GM23338 (cell line): ENCODE measurements at regions not wholly inside any gene's neighbourhood (a gene's known extent, or its start where the extent isn't known, plus 50 kb on each side); places are given as distances from the start of the nearest gene placed in this dataset.

ENCODE experiments used
- ATAC-seq: fragments of 200-7000 bp; cut with Tn5 transposase; 3 replicates; pipeline ENCODE4 v1.9.1; 2020
- DNase-seq: peaks from one replicate; pipeline ENCODE4 v3.0.0-alpha.2; 2015; ENCODE audit warnings: low spot score
- H2AFZ ChIP-seq: fragments of 200-600 bp; sonication (generic); 2 replicates; pipeline ENCODE4 v1.8.0; 2016; ENCODE audit warnings: antibody characterized with exemption, mild to moderate bottlenecking, moderate library complexity
- H3F3A ChIP-seq: fragments of 200-600 bp; sonication (generic); replicated peaks from 2 replicates; pipeline ENCODE4 v1.8.0; 2017; ENCODE audit warnings: antibody characterized with exemption, mixed run types, low read depth
- H3K27ac ChIP-seq: fragments of 200-600 bp; sonication (generic); 2 replicates; pipeline ENCODE4 v1.6.1; 2016; ENCODE audit warnings: low read depth
- H3K27me3 ChIP-seq: fragments of 200-600 bp; sonication (generic); 2 replicates; pipeline ENCODE4 v1.8.0; 2016; ENCODE audit warnings: mild to moderate bottlenecking, mixed run types, moderate library complexity; ENCODE audit not compliant: insufficient read depth
- H3K36me3 ChIP-seq: fragments of 200-600 bp; sonication (generic); 2 replicates; pipeline ENCODE4 v1.8.0; 2016; ENCODE audit warnings: mild to moderate bottlenecking; ENCODE audit not compliant: insufficient read depth
- H3K4me1 ChIP-seq: fragments of 200-600 bp; sonication (generic); 2 replicates; pipeline ENCODE4 v1.8.0; 2016; ENCODE audit warnings: mild to moderate bottlenecking, moderate library complexity; ENCODE audit not compliant: insufficient read depth
- H3K4me2 ChIP-seq: fragments of 200-600 bp; sonication (generic); 2 replicates; pipeline ENCODE4 v1.7.1; 2017; ENCODE audit warnings: mixed run types
- H3K4me3 ChIP-seq: fragments of 200-600 bp; sonication (generic); 2 replicates; pipeline ENCODE4 v1.6.1; 2016; ENCODE audit warnings: mixed run types
- H3K79me2 ChIP-seq: fragments of 200-600 bp; sonication (generic); replicated peaks from 2 replicates; pipeline ENCODE4 v1.8.0; 2017; ENCODE audit warnings: mild to moderate bottlenecking; ENCODE audit not compliant: insufficient read depth
- H3K9me2 ChIP-seq: fragments of 200-600 bp; sonication (generic); 2 replicates; pipeline ENCODE4 v1.8.0; 2017; ENCODE audit not compliant: insufficient read depth
- H4K20me1 ChIP-seq: fragments of 200-600 bp; sonication (generic); replicated peaks from 2 replicates; pipeline ENCODE4 v1.8.0; 2017; ENCODE audit warnings: mild to moderate bottlenecking; ENCODE audit not compliant: insufficient read depth
- H3K27ac Mint-ChIP-seq: 2 replicates; pipeline ENCODE4 v1.8.0; 2020; ENCODE audit warnings: inconsistent platforms, mild to moderate bottlenecking, moderate library complexity, mixed read lengths
- H3K27me3 Mint-ChIP-seq: 3 replicates; pipeline ENCODE4 v1.8.0; 2022; ENCODE audit warnings: low read depth, mild to moderate bottlenecking, moderate library complexity, mixed read lengths, inconsistent platforms; ENCODE audit not compliant: insufficient read depth, poor library complexity
- H3K36me3 Mint-ChIP-seq: 3 replicates; pipeline ENCODE4 v1.8.0; 2021; ENCODE audit warnings: low read depth, mild to moderate bottlenecking, inconsistent platforms, moderate library complexity, mixed read lengths
- H3K4me1 Mint-ChIP-seq: 3 replicates; pipeline ENCODE4 v1.8.0; 2020; ENCODE audit warnings: mild to moderate bottlenecking, inconsistent platforms, mixed read lengths
- H3K4me3 Mint-ChIP-seq: 3 replicates; pipeline ENCODE4 v1.8.0; 2021; ENCODE audit warnings: moderate library complexity, mild to moderate bottlenecking, inconsistent platforms, mixed read lengths
- H3K9me3 Mint-ChIP-seq: 3 replicates; pipeline ENCODE4 v1.8.0; 2020; ENCODE audit warnings: moderate library complexity, mild to moderate bottlenecking, inconsistent platforms, mixed read lengths
- EZH2 ChIP-seq: fragments of 200-600 bp; sonication (generic); IDR thresholded peaks from one replicate; pipeline ENCODE4 v1.8.0; 2017; ENCODE audit warnings: antibody characterized with exemption, mild to moderate bottlenecking, low read depth; ENCODE audit not compliant: unreplicated experiment
- EZH2phosphoT487 ChIP-seq: fragments of 200-600 bp; sonication (generic); IDR thresholded peaks from one replicate; pipeline ENCODE4 v1.8.1; 2018; ENCODE audit warnings: antibody characterized with exemption; ENCODE audit not compliant: unreplicated experiment
- JUNB ChIP-seq: IDR thresholded peaks from one replicate; pipeline ENCODE4 v1.6.1; 2016; ENCODE audit warnings: antibody characterized with exemption; ENCODE audit not compliant: unreplicated experiment
- NANOG ChIP-seq: IDR thresholded peaks from 2 replicates; pipeline ENCODE4 v1.6.1; 2016; ENCODE audit warnings: antibody characterized with exemption, borderline replicate concordance
- POLR2AphosphoS5 ChIP-seq: IDR thresholded peaks from 2 replicates; pipeline ENCODE4 v1.6.1; 2016; ENCODE audit warnings: antibody characterized with exemption, low read depth
- ZNF114 ChIP-seq: fragments of 250-450 bp; sonication (Bioruptor Pico); IDR thresholded peaks from 2 replicates; pipeline ENCODE4 v1.5.0; 2020; ENCODE audit warnings: mild to moderate bottlenecking, moderate library complexity
- ZNF331 ChIP-seq: fragments of 250-450 bp; sonication (Bioruptor Pico); IDR thresholded peaks from 2 replicates; pipeline ENCODE4 v1.5.0; 2020; ENCODE audit warnings: low read depth, mild to moderate bottlenecking, moderate library complexity
- TF ChIP-seq, protein P1 (sequence below): fragments of 250-450 bp; sonication (Bioruptor Pico); IDR thresholded peaks from 2 replicates; pipeline ENCODE4 v1.5.0; 2020; ENCODE audit warnings: mild to moderate bottlenecking, moderate library complexity
- TF ChIP-seq, protein P2 (sequence below), 2 experiments: fragments of 200-600 bp in 1 of 2; sonication (generic) in 1 of 2; conservative IDR thresholded peaks; 2 replicates each; pipeline versions ENCODE4 v1.5.1 to v1.6.1; 2016 to 2017; ENCODE audit warnings: antibody characterized with exemption in 2 of 2, low read depth in 2 of 2, mild to moderate bottlenecking in 2 of 2, moderate library complexity in 1 of 2

DNA sequence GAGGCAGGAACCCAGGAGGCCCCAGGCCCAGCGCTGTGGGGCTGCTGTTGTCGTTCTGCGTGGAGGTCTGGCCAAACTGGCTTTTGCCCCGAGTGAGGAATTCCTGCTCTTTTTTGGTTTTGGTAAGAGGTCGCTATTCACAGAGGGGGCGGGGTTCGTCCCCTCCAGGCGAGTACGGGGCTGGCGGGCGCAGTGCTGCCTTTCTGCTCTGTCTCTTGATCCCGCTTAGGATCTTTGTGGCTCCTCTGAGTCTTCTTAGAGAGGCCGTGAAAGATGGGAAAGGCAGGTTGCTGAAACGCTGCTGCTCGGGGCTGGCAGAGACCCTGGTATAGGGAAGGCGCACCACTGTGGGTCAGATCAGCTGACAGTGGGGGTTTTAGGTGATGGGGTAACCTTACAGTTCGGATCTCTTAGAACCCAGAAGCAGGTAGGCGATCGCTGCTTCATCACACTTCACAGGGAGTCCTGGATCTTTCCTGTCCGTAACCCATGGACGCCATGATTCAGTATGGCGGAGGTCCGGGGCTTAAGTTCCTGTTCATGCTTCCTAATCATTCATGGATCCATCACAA lies 136.7 kb downstream of the KIF20B start (continued):
- TF ChIP-seq, protein P1, sequence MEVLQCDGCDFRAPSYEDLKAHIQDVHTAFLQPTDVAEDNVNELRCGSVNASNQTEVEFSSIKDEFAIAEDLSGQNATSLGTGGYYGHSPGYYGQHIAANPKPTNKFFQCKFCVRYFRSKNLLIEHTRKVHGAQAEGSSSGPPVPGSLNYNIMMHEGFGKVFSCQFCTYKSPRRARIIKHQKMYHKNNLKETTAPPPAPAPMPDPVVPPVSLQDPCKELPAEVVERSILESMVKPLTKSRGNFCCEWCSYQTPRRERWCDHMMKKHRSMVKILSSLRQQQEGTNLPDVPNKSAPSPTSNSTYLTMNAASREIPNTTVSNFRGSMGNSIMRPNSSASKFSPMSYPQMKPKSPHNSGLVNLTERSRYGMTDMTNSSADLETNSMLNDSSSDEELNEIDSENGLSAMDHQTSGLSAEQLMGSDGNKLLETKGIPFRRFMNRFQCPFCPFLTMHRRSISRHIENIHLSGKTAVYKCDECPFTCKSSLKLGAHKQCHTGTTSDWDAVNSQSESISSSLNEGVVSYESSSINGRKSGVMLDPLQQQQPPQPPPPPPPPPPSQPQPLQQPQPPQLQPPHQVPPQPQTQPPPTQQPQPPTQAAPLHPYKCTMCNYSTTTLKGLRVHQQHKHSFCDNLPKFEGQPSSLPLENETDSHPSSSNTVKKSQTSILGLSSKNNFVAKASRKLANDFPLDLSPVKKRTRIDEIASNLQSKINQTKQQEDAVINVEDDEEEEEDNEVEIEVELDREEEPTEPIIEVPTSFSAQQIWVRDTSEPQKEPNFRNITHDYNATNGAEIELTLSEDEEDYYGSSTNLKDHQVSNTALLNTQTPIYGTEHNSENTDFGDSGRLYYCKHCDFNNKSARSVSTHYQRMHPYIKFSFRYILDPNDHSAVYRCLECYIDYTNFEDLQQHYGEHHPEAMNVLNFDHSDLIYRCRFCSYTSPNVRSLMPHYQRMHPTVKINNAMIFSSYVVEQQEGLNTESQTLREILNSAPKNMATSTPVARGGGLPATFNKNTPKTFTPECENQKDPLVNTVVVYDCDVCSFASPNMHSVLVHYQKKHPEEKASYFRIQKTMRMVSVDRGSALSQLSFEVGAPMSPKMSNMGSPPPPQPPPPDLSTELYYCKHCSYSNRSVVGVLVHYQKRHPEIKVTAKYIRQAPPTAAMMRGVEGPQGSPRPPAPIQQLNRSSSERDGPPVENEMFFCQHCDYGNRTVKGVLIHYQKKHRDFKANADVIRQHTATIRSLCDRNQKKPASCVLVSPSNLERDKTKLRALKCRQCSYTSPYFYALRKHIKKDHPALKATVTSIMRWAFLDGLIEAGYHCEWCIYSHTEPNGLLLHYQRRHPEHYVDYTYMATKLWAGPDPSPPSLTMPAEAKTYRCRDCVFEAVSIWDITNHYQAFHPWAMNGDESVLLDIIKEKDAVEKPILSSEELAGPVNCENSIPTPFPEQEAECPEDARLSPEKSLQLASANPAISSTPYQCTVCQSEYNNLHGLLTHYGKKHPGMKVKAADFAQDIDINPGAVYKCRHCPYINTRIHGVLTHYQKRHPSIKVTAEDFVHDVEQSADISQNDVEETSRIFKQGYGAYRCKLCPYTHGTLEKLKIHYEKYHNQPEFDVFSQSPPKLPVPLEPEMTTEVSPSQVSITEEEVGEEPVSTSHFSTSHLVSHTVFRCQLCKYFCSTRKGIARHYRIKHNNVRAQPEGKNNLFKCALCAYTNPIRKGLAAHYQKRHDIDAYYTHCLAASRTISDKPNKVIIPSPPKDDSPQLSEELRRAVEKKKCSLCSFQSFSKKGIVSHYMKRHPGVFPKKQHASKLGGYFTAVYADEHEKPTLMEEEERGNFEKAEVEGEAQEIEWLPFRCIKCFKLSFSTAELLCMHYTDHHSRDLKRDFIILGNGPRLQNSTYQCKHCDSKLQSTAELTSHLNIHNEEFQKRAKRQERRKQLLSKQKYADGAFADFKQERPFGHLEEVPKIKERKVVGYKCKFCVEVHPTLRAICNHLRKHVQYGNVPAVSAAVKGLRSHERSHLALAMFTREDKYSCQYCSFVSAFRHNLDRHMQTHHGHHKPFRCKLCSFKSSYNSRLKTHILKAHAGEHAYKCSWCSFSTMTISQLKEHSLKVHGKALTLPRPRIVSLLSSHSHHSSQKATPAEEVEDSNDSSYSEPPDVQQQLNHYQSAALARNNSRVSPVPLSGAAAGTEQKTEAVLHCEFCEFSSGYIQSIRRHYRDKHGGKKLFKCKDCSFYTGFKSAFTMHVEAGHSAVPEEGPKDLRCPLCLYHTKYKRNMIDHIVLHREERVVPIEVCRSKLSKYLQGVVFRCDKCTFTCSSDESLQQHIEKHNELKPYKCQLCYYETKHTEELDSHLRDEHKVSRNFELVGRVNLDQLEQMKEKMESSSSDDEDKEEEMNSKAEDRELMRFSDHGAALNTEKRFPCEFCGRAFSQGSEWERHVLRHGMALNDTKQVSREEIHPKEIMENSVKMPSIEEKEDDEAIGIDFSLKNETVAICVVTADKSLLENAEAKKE = no peak

DNA sequence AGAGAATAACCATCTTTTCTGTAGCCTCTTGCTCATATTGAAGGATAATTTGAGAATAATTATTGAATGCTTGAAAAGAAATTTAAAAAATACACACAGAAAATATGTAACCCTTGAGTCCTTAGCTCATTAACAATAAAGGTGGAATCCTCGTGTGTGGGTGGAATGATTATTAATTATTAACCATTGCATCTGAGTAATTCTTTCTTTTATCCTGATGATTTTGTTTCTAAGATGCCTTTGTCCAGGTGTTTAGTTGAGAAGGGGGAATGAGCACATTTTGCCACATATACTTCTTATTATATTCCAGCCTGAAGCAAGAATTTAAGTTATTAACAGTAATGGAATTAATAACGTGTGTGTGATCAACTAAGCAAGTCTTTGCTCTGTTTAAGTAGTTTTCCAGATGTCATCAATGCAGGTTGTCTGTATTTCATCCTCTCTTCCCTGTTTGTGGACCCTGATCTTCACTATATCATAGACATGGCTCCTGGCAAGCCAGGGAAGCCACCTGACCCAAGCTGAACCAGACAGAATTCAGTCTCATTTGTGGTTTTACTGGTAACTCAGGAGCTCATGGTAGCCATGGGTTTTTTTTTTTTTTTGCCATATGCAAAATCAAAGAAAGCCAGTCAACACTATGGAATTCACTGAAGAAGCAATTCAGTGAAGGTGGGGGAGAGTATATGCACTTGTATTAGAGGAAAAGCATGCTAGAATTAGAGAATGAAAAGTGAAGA lies 144.3 kb downstream of the KIF20B start:
- no peak for DNase-seq
- no peak for ATAC-seq
- TF ChIP-seq EZH2 (no peak), ZNF114 (CRISPR knock-in tag) (no peak), JUNB (no peak), EZH2phosphoT487 (no peak), NANOG (no peak), POLR2AphosphoS5 (no peak), ZNF331 (CRISPR knock-in tag) (no peak)
- TF ChIP-seq, protein P2, sequence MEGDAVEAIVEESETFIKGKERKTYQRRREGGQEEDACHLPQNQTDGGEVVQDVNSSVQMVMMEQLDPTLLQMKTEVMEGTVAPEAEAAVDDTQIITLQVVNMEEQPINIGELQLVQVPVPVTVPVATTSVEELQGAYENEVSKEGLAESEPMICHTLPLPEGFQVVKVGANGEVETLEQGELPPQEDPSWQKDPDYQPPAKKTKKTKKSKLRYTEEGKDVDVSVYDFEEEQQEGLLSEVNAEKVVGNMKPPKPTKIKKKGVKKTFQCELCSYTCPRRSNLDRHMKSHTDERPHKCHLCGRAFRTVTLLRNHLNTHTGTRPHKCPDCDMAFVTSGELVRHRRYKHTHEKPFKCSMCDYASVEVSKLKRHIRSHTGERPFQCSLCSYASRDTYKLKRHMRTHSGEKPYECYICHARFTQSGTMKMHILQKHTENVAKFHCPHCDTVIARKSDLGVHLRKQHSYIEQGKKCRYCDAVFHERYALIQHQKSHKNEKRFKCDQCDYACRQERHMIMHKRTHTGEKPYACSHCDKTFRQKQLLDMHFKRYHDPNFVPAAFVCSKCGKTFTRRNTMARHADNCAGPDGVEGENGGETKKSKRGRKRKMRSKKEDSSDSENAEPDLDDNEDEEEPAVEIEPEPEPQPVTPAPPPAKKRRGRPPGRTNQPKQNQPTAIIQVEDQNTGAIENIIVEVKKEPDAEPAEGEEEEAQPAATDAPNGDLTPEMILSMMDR (conservative IDR thresholded peaks at IDR 0.05; ENCODE audit: low read depth in 2 of 2) = no peak

More for the DNA sequence above, 144.3 kb downstream of the KIF20B start:
- Histone ChIP-seq H4K20me1 (no peaks in the 10 kb centered on the region), H3K4me1 (peaks cover 8% of the 10 kb centered on the region), H3K79me2 (no peaks in the 10 kb centered on the region), H3F3A (no peaks in the 10 kb centered on the region), H2AFZ (no peak overlapping the region), H3K27me3 (no peaks in the 10 kb centered on the region), H3K4me2 (no peak overlapping the region), H3K36me3 (no peaks in the 10 kb centered on the region), H3K9me2 (no peaks in the 10 kb centered on the region), H3K4me3 (no peak overlapping the region), H3K27ac (no peak overlapping the region)
- Mint-ChIP-seq H3K4me3 (no peak overlapping the region), H3K9me3 (no peaks in the 10 kb centered on the region), H3K27me3 (peaks cover 3% of the 10 kb centered on the region), H3K36me3 (no peaks in the 10 kb centered on the region), H3K27ac (no peak overlapping the region), H3K4me1 (peaks cover 8% of the 10 kb centered on the region)
